Lung (tissue), 11 donors: ENCODE measurements at regions not wholly inside any gene's neighbourhood (a gene's known extent, or its start where the extent isn't known, plus 50 kb on each side); places are given as distances from the start of the nearest gene placed in this dataset.

Experiments used
- ATAC-seq: fragments of 200-7000 bp; cut with Tn5 transposase; one replicate; pipeline ENCODE4 v1.9.1; 2020; ENCODE audit warnings: moderate number of reproducible peaks; ENCODE audit not compliant: insufficient read depth, low FRiP score
- DNase-seq, 3 donors: peaks; one replicate each; pipeline ENCODE4 v3.0.0-alpha.2; 2013 to 2017
- H3K27ac ChIP-seq, 2 donors: one replicate each; pipeline ENCODE4 v1.5.1; 2013; ENCODE audit warnings: mild to moderate bottlenecking in 2 of 2, moderate library complexity in 2 of 2, control low read depth in 1 of 2, inconsistent platforms in 1 of 2, low read depth in 1 of 2, low read length in 1 of 2
- H3K27me3 ChIP-seq, 3 donors: one replicate each; pipeline ENCODE4 v1.5.1; 2013; ENCODE audit warnings: low read length in 2 of 3; ENCODE audit not compliant: control insufficient read depth in 3 of 3, insufficient read depth in 3 of 3
- H3K36me3 ChIP-seq, 4 donors: one replicate each; pipeline ENCODE4 v1.5.1; 2013; ENCODE audit warnings: low read length in 4 of 4, mild to moderate bottlenecking in 1 of 4, moderate library complexity in 1 of 4; ENCODE audit not compliant: control insufficient read depth in 4 of 4, insufficient read depth in 4 of 4
- H3K4me1 ChIP-seq, 5 donors: one replicate each; pipeline ENCODE4 v1.5.1; 2013; ENCODE audit warnings: low read length in 5 of 5, mild to moderate bottlenecking in 2 of 5, moderate library complexity in 1 of 5; ENCODE audit not compliant: control insufficient read depth in 5 of 5, insufficient read depth in 5 of 5
- H3K4me3 ChIP-seq: one replicate; pipeline ENCODE4 v1.5.1; 2013; ENCODE audit warnings: mild to moderate bottlenecking, control low read depth, moderate library complexity
- H3K9ac ChIP-seq, 2 donors: one replicate each; pipeline ENCODE4 v1.5.1; 2013; ENCODE audit warnings: low read length in 2 of 2, control low read depth in 1 of 2; ENCODE audit not compliant: insufficient read depth in 1 of 2
- H3K9me3 ChIP-seq, 4 donors: one replicate each; pipeline ENCODE4 v1.5.1; 2013; ENCODE audit warnings: low read length in 3 of 4, mild to moderate bottlenecking in 1 of 4, moderate library complexity in 1 of 4; ENCODE audit not compliant: control insufficient read depth in 4 of 4, insufficient read depth in 3 of 4
- CTCF ChIP-seq: IDR thresholded peaks from 2 replicates; pipeline ENCODE4 v1.5.1; 2012; ENCODE audit warnings: mild to moderate bottlenecking; ENCODE audit errors: control extremely low read depth, extremely low read depth
- whole genome bisulfite sequencing, 2 donors: extraction: QIAGEN DNeasy Blood & Tissue Kit; methylation state at CpG; one replicate each; pipeline ENCODE4 v1.1.7; 2013; 5-methylcytosine and 5-hydroxymethylcytosine counted together
- donor health status: control.
- donor health status: control.
- donor health status: Bipolar disorder and iron deficiency.
- donor health status: healthy.
- donor health status: DM: yes; HTN: yes; CAD: no.

- Histone ChIP-seq H3K36me3 (no peaks in the 10 kb centered on the region), H3K27me3 (peaks cover 0 to 4% (median 0%) of the 10 kb centered on the region in 3 donors), H3K4me1 (peaks cover 0 to 26% (median 3%) of the 10 kb centered on the region in 5 donors), H3K27ac (peak overlapping the region in 1 of 2 donors; percentile 84), H3K9ac (peak overlapping the region in 1 of 2 donors; percentile 68), H3K9me3 (no peaks in the 10 kb centered on the region), H3K4me3 (no peak overlapping the region)
- peak in 2 of 3 donors; percentile 54 to 69 for DNase-seq
- TF ChIP-seq CTCF, result no peak
- 59 to 63% methylated on average over 7 of the region's 7 CpGs for WGBS, 2 donors
- ATAC-seq, result no peak
Measured at GRCh38 chr11:45366619-45367190, 80.6 kb upstream of the SYT13 start.

GRCh38 chr11:45365961-45366618, 79.9 kb upstream of the SYT13 start:
- Histone ChIP-seq H3K4me1 (peaks cover 0 to 20% (median 1%) of the 10 kb centered on the region in 5 donors), H3K4me3 (no peak overlapping the region), H3K36me3 (no peaks in the 10 kb centered on the region), H3K27ac (peak overlapping the region in 1 of 2 donors; percentile 84), H3K27me3 (peaks cover 0 to 3% (median 0%) of the 10 kb centered on the region in 3 donors), H3K9me3 (no peaks in the 10 kb centered on the region), H3K9ac (peak overlapping the region in 1 of 2 donors; percentile 68)
- ATAC-seq, result no peak
- TF ChIP-seq CTCF, result no peak
- peak; percentile 54 to 73 (median 67) for DNase-seq
- 62 to 79% methylated on average over 16 of the region's 16 CpGs for WGBS, 2 donors

- Histone ChIP-seq H3K36me3 (no peaks in the 10 kb centered on the region), H3K4me1 (peaks cover 0 to 15% (median 1%) of the 10 kb centered on the region in 5 donors), H3K9me3 (no peaks in the 10 kb centered on the region), H3K27me3 (no peaks in the 10 kb centered on the region), H3K27ac (no peak overlapping the region), H3K4me3 (no peak overlapping the region), H3K9ac (no peak overlapping the region)
- no peak for TF ChIP-seq CTCF
- peak in 1 of 3 donors; percentile 34 for DNase-seq
- ATAC-seq, result no peak
- 36 to 59% methylated on average over 3 of the region's 3 CpGs for WGBS, 2 donors
Measured at GRCh38 chr11:45362636-45363035, 76.5 kb upstream of the SYT13 start.
